ENCODE measurements at regions not wholly inside any gene's neighbourhood (a gene's known extent, or its start where the extent isn't known, plus 50 kb on each side); places are given as distances from the start of the nearest gene placed in this dataset.
"Not testable (repeated sequence)": the region's sequence is repeated elsewhere in the genome, so short reads cannot be mapped to it uniquely, and the experiment has no call there.

- peak; percentile 54 for DNase-seq (ENCODE audit: low spot score)
Measured at GRCh38 chr2:22355816-22356433, 1029.1 kb upstream of the KLHL29 start.

GRCh38 chr2:22359071-22359672, 1025.8 kb upstream of the KLHL29 start:
- DNase-seq (ENCODE audit: low spot score) = no peak

- no peak for DNase-seq (ENCODE audit: low spot score)
Measured at GRCh38 chr2:22360735-22361374, 1024.1 kb upstream of the KLHL29 start.

- DNase-seq (ENCODE audit: low spot score) = no peak
Measured at GRCh38 chr2:22361571-22361970, 1023.4 kb upstream of the KLHL29 start.

DNA sequence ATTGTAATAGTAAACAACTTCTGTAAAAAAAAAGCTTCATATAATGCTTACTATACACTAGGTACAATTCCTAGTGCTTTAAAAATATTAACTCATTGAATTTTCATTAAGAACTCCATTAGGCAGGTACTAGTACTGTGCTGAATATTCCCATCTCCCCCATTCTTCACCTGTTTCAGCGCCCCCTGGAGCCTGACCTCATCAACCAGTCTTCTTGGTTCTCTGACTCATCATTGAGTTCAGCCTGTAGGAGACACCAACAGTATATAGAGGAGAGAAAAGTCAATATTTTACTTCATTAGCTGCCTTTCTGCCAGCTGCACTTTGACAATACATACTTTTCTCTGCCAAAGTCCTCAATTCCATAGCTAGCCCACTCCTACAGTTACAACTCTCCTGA, 1009.9 kb upstream of the KLHL29 start:
- peak; percentile 9 for DNase-seq (ENCODE audit: low spot score)

DNA sequence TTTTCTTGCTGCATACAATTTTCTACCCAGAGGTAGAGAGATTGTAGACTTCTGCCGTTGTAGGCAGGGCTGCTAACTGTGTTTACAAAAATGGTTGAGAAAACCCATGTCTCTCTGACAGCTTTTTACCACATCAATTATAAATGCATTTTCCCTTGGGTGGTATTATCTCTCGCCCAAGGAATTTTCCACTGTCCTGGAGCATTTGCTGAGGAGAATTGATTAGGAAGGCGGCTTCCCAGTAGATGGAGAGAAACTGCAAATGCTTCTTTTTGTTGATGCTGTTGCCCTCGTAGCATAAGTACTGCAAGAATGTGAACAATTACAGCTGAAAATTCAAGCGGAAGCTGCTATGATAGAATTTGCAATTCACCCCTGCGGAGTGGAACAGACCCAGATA, 1007.7 kb upstream of the KLHL29 start:
- DNase-seq (ENCODE audit: low spot score) = no peak

DNA sequence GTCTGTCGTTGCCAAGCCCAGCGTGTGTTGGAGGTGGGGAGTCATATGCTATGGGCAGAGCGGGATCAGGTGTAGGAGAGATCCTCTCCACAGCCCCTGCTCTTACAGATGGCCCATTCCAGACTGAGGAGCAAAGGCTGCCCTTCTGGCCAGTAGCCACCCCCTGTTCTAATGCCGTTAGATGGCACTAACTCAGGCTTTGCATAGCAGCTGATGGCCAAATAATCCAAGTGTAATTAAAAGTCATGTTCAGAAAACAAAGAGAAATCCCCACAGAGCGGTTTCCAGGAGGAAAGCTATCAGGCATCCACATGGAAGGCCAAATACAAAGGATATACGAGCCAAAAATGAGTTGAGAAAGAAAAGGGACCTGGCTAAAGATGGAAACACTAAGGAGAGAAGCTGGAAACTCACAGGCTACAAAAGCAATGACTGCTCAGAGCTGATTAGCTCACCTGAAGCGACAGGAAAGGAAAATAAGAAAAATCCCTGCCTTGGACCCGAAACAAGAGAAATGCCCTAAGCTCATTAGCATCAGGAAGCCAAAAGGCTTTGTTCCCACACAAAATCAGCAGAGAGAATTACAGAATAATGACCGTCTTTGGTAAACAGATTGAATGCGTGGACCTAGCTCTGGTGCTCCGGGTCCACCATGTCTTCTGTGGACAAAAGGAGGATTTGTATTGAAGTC, 1002.4 kb upstream of the KLHL29 start:
- DNase-seq (ENCODE audit: low spot score) = no peak

GRCh38 chr2:22397847-22398246, 987.1 kb upstream of the KLHL29 start:
- DNase-seq (ENCODE audit: low spot score) = no peak

DNA sequence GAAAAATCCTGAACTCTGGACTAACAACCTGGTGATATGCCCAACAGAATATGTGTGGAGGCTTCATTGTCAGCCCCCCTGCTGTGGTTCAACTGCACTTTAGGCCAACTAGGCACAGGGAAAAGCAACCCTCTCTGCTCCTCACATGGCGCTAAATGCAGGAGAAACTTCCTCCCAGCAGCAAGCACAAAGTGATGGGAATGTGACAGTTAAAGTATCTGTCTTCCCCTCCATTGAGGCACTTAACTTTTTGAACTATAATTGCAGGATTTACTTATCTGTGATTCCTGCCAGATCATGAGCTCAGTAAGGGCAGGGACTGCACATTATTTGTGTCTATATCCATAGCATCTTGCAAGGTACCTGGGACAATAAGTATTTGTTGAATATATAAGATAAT, 981.2 kb upstream of the KLHL29 start:
- DNase-seq (ENCODE audit: low spot score) = no peak

DNA sequence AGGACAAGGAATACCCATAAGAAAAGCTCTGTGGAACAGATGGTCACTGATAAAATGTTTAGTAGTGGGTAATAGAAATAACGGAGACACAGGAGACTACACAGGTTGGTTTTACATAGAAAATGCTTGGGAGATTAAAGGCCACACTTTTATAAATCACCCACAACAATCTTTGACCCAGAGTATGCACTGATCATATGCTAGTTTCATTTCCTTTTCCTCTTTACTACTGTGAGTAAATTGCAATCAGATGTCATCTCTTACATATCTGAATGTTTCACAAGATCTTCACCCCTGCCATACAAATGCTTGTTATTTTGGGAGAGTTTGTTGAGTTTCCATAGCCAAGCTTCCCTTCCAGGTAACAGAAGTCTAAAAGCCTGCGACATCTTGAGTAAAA, 978.4 kb upstream of the KLHL29 start:
- DNase-seq (ENCODE audit: low spot score) = no peak

DNA sequence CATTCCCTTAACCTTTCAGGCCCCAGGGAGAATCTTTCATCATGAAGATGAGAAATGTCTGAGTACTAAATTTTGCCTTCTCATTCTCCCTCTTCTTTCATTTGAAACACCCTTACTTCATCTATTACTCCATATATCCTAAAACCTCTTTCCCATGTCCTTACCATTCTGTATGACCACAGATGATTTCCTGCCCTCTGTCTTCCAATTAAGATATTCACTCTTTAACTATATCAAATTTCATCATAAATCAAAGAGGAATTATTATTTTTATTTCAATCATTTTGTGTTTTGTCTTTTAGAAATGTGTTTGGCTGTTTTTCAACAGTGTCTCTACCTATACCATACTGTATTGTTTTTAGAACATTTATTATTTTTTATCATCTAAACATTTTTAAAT, 964.9 kb upstream of the KLHL29 start:
- no peak for DNase-seq (ENCODE audit: low spot score)

GRCh38 chr2:22442051-22442450, 942.9 kb upstream of the KLHL29 start:
- DNase-seq (ENCODE audit: low spot score) = no peak

DNA sequence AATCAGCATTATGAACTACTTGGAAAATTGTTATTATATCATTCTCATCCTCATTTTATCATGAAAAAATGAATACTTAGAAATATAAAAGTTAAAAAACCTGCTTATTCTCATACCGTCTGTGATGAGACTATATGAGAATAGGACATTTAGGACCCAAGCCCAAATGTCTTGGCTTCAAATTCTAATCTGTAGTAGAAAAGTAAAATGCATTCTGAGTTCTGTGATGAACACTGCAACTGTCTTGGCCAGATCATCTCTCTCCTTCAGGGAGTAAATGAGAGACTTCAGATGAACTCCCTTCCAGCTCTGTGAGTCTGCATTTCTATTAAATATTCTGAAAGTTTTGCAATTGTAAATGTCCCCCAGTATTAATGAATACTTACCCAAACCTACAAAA, 940.7 kb upstream of the KLHL29 start:
- DNase-seq (ENCODE audit: low spot score) = no peak

DNA sequence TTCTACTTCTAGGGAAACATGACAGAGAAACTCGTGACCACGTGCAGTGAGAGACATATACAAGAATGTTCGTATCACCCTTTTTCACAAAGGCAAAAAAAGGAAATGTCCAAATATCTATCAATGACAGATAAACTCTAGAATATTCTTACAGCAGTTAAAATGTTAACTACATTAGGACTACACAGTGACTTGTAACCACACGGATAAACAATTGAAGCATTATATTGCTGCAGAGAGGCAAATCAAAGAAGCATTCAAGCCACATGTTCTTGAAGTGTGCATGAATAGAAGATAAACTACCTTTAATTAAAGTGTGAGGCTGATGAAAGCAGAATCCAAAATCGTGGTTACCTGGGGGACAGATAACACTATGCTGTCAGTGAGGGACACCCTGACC, 935.3 kb upstream of the KLHL29 start:
- DNase-seq (ENCODE audit: low spot score) = no peak

GRCh38 chr2:22450831-22451230, 934.1 kb upstream of the KLHL29 start:
- DNase-seq (ENCODE audit: low spot score) = no peak

DNA sequence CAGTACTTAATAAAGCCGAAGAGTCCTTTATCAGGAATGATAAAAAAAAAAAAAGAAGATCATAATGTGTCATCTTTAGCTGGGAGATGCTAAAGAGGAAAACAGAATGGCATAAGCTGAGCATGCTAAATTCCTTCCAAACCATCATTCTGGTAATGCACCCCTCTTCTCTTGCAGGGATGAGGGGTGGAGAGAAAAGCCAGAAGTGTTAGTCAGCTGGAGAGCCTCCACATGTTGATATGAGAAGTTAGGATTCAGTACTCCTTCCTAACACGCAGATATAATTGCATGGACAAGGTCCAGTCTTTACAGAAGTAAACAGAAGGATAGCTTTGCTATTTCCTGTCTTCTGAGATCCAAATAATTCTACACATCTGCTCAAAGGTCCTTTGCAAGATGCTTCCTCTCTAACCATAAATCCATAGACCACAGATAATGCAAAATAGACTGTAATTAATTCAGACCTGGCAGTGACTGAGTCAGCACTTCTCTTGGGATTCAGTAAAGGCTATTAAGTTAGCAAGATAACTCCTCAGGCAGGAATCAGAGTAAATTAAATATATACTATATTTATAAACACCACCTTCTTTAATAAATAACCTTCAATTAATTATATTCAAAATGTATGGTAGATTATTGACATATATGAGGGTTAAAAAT, 930.0 kb upstream of the KLHL29 start:
- DNase-seq (ENCODE audit: low spot score) = no peak

- no peak for DNase-seq (ENCODE audit: low spot score)
Measured at GRCh38 chr2:22458440-22458839, 926.5 kb upstream of the KLHL29 start.

DNA sequence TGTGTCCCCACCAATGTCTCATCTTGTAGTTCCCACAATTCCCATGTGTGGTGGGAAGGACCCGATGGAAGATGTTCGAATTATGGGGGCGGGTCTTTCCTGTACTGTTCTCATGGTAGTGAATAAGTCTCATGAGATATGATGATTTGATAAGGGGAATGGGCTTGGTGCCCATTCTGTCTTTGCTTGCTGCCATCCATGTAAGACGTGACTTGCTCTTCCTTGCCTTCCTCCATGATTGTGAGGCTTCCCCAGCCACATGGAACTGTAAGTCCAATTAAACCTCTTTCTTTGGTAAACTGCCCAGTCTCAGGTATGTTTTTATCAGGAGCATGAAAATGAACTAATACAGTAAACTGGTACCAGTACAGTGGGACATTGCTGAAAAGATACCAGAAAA, 909.9 kb upstream of the KLHL29 start:
- DNase-seq (ENCODE audit: low spot score) = not testable (repeated sequence)

GRCh38 chr2:22478329-22478728, 906.6 kb upstream of the KLHL29 start:
- DNase-seq (ENCODE audit: low spot score) = no peak

- DNase-seq (ENCODE audit: low spot score) = no peak
Measured at GRCh38 chr2:22481486-22482259, 903.3 kb upstream of the KLHL29 start.

- DNase-seq (ENCODE audit: low spot score) = no peak
Measured at GRCh38 chr2:22483036-22483435, 901.9 kb upstream of the KLHL29 start.

- no peak for DNase-seq (ENCODE audit: low spot score)
Measured at GRCh38 chr2:22485486-22485885, 899.5 kb upstream of the KLHL29 start.

Measured in NAMALWA (cell line).